RWPE1 (cell line): ENCODE measurements at regions not wholly inside any gene's neighbourhood (a gene's known extent, or its start where the extent isn't known, plus 50 kb on each side); places are given as distances from the start of the nearest gene placed in this dataset.

Experiments
- CTCF ChIA-PET: fragments of 350-600 bp; sonication (Branson Sonifier 250); formaldehyde crosslinking; extraction: SDS; loops from one replicate; lab custom pipeline; 2021; lab: Yijun Ruan, JAX
- POLR2A ChIA-PET: fragments of 400-600 bp; formaldehyde crosslinking; extraction: SDS; loops from one replicate; lab custom pipeline; 2020; ENCODE audit warnings: antibody characterized with exemption; ENCODE audit not compliant: low non-redundant PET; lab: Yijun Ruan, JAX
- DNase-seq: peaks from one replicate; pipeline ENCODE4 v3.0.0; 2012; ENCODE audit warnings: low spot score
- H3K27ac ChIP-seq: fragments of 450-650 bp; 2 replicates; pipeline ENCODE4 v1.5.1; 2017
- CTCF ChIP-seq: fragments of 450-650 bp; conservative IDR thresholded peaks from 2 replicates; pipeline ENCODE4 v1.5.1; 2017; ENCODE audit warnings: low read depth, mild to moderate bottlenecking

GRCh38 chr2:228688007-228688645 lies 506.6 kb upstream of the SPHKAP start:
- ChIA-PET CTCF (interaction anchor here (0.9 kb wide), 1 partner anchor 899 kb away, joined by 3 read pairs; no protein-coding TSS in a partner anchor), POLR2A (interaction anchor here (0.6 kb wide), 1 partner anchor 869 kb away, joined by 3 read pairs; no protein-coding TSS in a partner anchor)
- H3K27ac ChIP-seq = no peak overlapping the region
- no peak for DNase-seq
- no peak for TF ChIP-seq CTCF

- POLR2A ChIA-PET = no interaction called here
- no peak for TF ChIP-seq CTCF
- CTCF ChIA-PET = interaction anchor here (0.7 to 1.1 kb wide), 3 partner anchors 77 to 905 kb away, joined by 3 read pairs; no protein-coding TSS in a partner anchor
- no peak for DNase-seq
- H3K27ac ChIP-seq = no peak overlapping the region
Observed at GRCh38 chr2:228681979-228682378, 500.5 kb upstream of the SPHKAP start.

- POLR2A ChIA-PET = no interaction called here
- H3K27ac ChIP-seq = no peak overlapping the region
- peak; percentile 50 for TF ChIP-seq CTCF
- DNase-seq = peak; percentile 10
- CTCF ChIA-PET = interaction anchor here (0.7 to 1.1 kb wide), 3 partner anchors 76 to 905 kb away, joined by 3 read pairs; no protein-coding TSS in a partner anchor
Observed at GRCh38 chr2:228681426-228681825, 499.9 kb upstream of the SPHKAP start.

GRCh38 chr2:228678110-228678509 lies 496.6 kb upstream of the SPHKAP start:
- ChIA-PET POLR2A (no interaction called here), CTCF (no interaction called here)
- DNase-seq = no peak
- H3K27ac ChIP-seq = no peak overlapping the region
- no peak for TF ChIP-seq CTCF

- ChIA-PET CTCF (no interaction called here), POLR2A (no interaction called here)
- H3K27ac ChIP-seq = no peak overlapping the region
- DNase-seq = no peak
- TF ChIP-seq CTCF = no peak
Observed at GRCh38 chr2:228675646-228676045, 494.2 kb upstream of the SPHKAP start.

GRCh38 chr2:228675091-228675490 lies 493.6 kb upstream of the SPHKAP start:
- DNase-seq = no peak
- ChIA-PET CTCF (interaction anchor here (0.5 kb wide), 1 partner anchor 507 kb away, joined by 3 read pairs; no protein-coding TSS in a partner anchor), POLR2A (no interaction called here)
- H3K27ac ChIP-seq = no peak overlapping the region
- no peak for TF ChIP-seq CTCF
